ENCODE measurements at regions not wholly inside any gene's neighbourhood (a gene's known extent, or its start where the extent isn't known, plus 50 kb on each side); places are given as distances from the start of the nearest gene placed in this dataset.
"Not testable (repeated sequence)": the region's sequence is repeated elsewhere in the genome, so short reads cannot be mapped to it uniquely, and the experiment has no call there.

GRCh38 chr18:78407466-78407844 is 572.2 kb upstream of the SALL3 start:
- DNase-seq (ENCODE audit: low read depth in 2 of 2): no peak

- DNase-seq (ENCODE audit: low read depth in 2 of 2): no peak
Measured at GRCh38 chr18:78408623-78409022, 571.0 kb upstream of the SALL3 start.

GRCh38 chr18:78410094-78410786 is 569.4 kb upstream of the SALL3 start:
- DNase-seq (ENCODE audit: low read depth in 2 of 2): no peak

- no peak for DNase-seq (ENCODE audit: low read depth in 2 of 2)
Measured at GRCh38 chr18:78411539-78411938, 568.1 kb upstream of the SALL3 start.

- no peak for DNase-seq (ENCODE audit: low read depth in 2 of 2)
Measured at GRCh38 chr18:78414302-78414701, 565.3 kb upstream of the SALL3 start.

- no peak for DNase-seq (ENCODE audit: low read depth in 2 of 2)
Measured at GRCh38 chr18:78416853-78417252, 562.8 kb upstream of the SALL3 start.

GRCh38 chr18:78418379-78418778 is 561.2 kb upstream of the SALL3 start:
- no peak for DNase-seq (ENCODE audit: low read depth in 2 of 2)

- DNase-seq (ENCODE audit: low read depth in 2 of 2): no peak
Measured at GRCh38 chr18:78419171-78419570, 560.4 kb upstream of the SALL3 start.

- DNase-seq (ENCODE audit: low read depth in 2 of 2): no peak
Measured at GRCh38 chr18:78420116-78420515, 559.5 kb upstream of the SALL3 start.

GRCh38 chr18:78421392-78421791 is 558.2 kb upstream of the SALL3 start:
- DNase-seq (ENCODE audit: low read depth in 2 of 2): no peak

GRCh38 chr18:78422336-78422735 is 557.3 kb upstream of the SALL3 start:
- DNase-seq (ENCODE audit: low read depth in 2 of 2): no peak

- DNase-seq (ENCODE audit: low read depth in 2 of 2): no peak
Measured at GRCh38 chr18:78423811-78424210, 555.8 kb upstream of the SALL3 start.

- no peak for DNase-seq (ENCODE audit: low read depth in 2 of 2)
Measured at GRCh38 chr18:78424403-78425018, 555.1 kb upstream of the SALL3 start.

GRCh38 chr18:78425019-78425412 is 554.6 kb upstream of the SALL3 start:
- DNase-seq (ENCODE audit: low read depth in 2 of 2): no peak

GRCh38 chr18:78427081-78427480 is 552.5 kb upstream of the SALL3 start:
- DNase-seq (ENCODE audit: low read depth in 2 of 2): no peak

GRCh38 chr18:78429127-78430108 is 550.2 kb upstream of the SALL3 start:
- DNase-seq (ENCODE audit: low read depth in 2 of 2): no peak

GRCh38 chr18:78430131-78430758 is 549.4 kb upstream of the SALL3 start:
- DNase-seq (ENCODE audit: low read depth in 2 of 2): no peak

GRCh38 chr18:78431606-78432005 is 548.0 kb upstream of the SALL3 start:
- no peak for DNase-seq (ENCODE audit: low read depth in 2 of 2)

GRCh38 chr18:78433562-78433961 is 546.1 kb upstream of the SALL3 start:
- no peak for DNase-seq (ENCODE audit: low read depth in 2 of 2)

- DNase-seq (ENCODE audit: low read depth in 2 of 2): no peak
Measured at GRCh38 chr18:78436110-78436509, 543.5 kb upstream of the SALL3 start.

GRCh38 chr18:78438235-78438634 is 541.4 kb upstream of the SALL3 start:
- not testable (repeated sequence) for DNase-seq (ENCODE audit: low read depth in 2 of 2)

GRCh38 chr18:78445880-78446279 is 533.7 kb upstream of the SALL3 start:
- no peak for DNase-seq (ENCODE audit: low read depth in 2 of 2)

All from stimulated activated CD8-positive, alpha-beta memory T cell treated with anti-CD3 and anti-CD28 coated beads, Interleukin-7, amount 100 ng/mL, for 4 hours (primary cell).